SIG-M5 (cell line): ENCODE measurements at regions not wholly inside any gene's neighbourhood (a gene's known extent, or its start where the extent isn't known, plus 50 kb on each side); places are given as distances from the start of the nearest gene placed in this dataset.

Experiments
- DNase-seq: peaks from one replicate; lab custom pipeline; 2025; lab: John Stamatoyannopoulos, UW

- no peak for DNase-seq
These were observed 409.9 kb upstream of the SHH start for GRCh38 chr7:156222151-156222550.

GRCh38 chr7:156220701-156221100, 408.4 kb upstream of the SHH start:
- no peak for DNase-seq

DNA sequence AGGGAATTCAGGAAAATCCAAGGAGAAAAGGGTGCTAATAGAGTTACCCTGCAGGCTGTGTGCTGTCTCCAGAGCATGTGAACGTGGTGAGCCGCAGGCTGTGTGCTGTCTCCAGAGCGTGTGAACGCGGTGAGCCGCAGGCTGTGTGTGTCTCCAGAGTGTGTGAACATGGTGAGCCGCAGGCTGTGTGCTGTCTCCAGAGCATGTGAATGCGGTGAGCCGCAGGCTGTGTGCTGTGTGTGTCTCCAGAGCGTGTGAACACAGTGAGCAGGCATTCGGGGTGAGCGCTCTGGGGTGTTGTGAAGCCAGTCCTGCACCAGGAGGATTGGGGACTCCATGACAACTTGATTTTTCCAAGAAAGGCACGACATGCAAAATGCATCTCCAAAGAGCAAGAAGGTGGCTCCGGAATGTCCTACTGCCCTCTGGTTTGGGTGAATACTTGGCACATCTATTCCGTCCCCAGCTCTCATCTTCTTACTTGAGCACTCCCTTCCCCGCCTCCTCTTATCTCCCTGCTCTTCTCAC, 407.9 kb upstream of the SHH start:
- DNase-seq = no peak

DNA sequence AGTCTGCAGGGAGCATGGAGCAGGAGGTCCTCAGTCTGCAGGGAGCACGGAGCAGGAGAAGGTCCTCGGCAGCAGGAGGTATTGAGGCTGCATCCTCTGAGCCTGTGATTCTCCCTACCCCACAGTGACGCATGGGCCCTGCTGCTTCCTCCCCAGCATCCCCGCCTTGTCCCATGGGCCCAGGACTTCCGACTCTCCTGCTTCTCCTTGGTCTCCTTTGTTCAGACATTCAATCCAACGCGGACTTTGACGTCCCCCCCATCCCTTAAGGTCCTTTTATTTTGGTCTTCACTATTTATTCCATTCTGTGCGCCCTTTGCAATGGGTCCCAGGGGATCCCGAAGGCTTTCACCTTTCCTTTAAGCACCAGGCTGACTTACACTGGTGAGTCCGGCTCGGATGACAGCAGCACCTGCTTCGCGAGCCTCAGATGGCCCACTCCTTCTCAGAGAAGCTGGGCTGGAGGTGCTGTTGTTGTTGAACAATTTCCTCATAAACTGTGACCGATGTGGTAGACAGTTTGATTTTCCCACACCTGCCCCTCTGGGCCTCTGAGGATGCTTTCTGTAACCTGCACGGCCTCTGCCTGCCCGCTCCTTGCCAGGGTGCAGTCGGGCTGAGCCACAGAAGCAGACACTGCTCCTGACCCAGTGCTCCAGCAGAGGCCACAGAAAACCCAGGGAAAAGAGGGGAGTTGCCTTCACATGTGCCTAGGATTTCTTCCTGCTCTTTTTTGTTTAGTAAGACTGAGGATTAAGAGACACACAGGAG, 407.2 kb upstream of the SHH start:
- DNase-seq = no peak

- DNase-seq = no peak
These were observed 406.5 kb upstream of the SHH start for GRCh38 chr7:156218544-156219306.

DNA sequence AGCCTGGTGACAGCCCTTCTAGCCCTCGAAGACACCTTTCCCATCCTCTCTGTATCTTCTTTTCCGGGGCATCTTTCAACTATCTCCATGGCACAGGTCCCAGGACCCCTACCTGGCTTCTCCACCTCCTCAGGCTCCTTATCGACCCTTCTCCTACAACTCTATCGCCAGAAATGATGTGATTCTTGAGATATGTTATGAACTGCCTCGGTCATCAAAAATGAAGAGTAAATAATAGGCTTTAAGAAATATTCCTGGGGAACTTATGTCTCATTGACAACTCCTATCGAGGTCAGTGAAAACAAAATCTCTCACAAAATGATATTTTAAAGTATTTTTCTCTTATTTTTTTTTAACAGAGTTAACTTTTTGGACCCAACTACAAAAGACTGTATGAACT, 405.5 kb upstream of the SHH start:
- no peak for DNase-seq

DNA sequence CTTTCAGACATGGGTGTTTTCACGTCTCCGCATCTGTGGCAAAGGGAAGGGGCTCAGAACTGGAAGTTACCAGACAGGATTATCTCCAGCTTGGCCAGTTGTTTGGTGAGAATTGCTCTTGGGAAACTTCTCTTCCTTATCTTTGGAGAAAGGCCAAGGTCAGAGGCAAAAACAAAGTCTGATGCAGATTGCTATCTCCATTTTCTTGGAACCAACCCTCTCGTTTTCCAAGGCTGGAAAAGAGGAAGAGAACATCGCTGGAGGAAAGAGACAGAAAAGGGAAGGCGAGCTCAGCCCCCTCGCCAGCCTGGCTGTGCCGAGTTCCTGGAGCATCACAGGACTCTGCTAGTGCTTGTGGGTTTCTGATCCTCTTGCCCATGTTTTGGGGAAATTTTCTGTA, 396.8 kb upstream of the SHH start:
- no peak for DNase-seq

- no peak for DNase-seq
These were observed 395.0 kb upstream of the SHH start for GRCh38 chr7:156207306-156207705.

DNA sequence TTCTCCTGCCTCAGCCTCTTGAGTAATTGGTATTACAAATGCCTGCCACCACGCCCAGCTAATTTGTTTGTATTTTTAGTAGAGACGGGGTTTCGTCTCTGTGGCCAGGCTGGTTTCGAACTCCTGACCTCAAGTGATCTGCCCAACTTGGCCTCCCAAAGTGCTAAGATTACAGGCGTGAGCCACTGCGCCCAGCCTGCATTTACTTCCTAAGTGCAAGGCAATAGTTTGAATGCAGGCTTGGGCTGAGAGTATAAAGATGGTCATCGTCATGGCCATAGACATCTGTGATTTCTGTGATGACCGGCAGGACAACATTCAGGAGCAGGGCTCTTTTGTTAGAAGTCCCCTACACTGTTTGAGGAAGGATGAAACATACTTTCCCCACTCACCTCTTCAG, 393.9 kb upstream of the SHH start:
- no peak for DNase-seq

GRCh38 chr7:156204820-156205219, 392.6 kb upstream of the SHH start:
- no peak for DNase-seq

- no peak for DNase-seq
These were observed 391.7 kb upstream of the SHH start for GRCh38 chr7:156203923-156204322.

- no peak for DNase-seq
These were observed 386.0 kb upstream of the SHH start for GRCh38 chr7:156198277-156198676.

- DNase-seq = no peak
These were observed 384.4 kb upstream of the SHH start for GRCh38 chr7:156196649-156197048.

- no peak for DNase-seq
These were observed 383.0 kb upstream of the SHH start for GRCh38 chr7:156195276-156195675.

DNA sequence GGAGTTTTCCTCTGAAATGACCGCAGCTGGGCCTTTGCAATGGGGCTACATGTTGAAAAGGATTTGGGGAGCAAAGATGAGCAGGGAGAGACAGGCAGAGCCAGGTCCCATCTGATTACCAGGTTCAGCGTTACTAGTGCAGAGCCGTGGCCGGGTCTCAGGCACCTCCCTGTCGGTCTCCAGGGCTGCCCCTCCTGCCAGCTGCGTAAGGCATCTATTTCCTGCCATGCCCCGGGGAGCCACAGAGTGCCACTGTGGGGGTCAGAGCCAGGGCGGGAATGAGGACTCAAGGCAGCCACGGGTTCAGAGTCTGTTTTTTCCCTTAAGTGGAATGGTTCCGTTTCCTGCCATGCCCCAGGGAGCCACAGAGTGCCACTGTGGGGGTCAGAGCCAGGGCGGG, 382.6 kb upstream of the SHH start:
- no peak for DNase-seq

- DNase-seq = no peak
These were observed 380.7 kb upstream of the SHH start for GRCh38 chr7:156192921-156193320.

DNA sequence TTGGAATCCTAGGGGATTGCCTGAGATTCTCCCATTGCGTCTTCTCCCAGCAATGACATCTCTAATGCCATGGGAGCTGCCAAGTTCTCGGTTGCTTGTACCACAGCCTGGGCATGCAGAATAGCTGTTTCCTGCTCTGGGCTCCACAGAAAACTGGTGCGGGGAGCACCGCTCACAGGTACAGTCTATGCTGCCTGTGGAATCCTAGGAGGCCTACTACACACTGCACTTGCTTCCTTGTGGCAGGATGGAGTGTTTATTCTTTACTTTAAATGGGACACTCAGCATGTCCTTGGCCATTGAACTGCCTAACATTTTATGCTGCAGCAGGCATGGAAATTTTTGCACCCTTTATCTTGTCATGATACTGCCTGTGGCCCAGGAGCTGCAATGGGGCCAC, 378.8 kb upstream of the SHH start:
- DNase-seq = no peak

GRCh38 chr7:156185076-156185475, 372.8 kb upstream of the SHH start:
- DNase-seq = no peak

DNA sequence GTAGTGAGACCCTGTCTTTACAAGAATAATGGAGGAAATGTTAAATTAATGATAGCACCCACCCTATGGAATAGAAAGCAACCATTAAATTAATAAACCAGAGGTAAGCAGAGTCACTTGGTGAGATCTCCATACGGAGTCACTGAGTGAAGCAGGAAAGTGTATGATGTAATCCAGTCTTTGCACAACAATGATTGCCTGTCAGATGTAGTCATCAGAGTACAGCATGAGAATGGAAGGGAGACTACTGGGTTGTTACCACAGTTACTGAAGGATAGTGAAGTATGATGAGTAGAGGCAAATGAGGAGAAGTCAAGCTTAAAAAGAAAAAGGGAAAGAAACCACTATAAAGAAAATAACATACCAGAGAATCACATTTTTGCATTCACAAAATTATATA, 371.9 kb upstream of the SHH start:
- DNase-seq = no peak

DNA sequence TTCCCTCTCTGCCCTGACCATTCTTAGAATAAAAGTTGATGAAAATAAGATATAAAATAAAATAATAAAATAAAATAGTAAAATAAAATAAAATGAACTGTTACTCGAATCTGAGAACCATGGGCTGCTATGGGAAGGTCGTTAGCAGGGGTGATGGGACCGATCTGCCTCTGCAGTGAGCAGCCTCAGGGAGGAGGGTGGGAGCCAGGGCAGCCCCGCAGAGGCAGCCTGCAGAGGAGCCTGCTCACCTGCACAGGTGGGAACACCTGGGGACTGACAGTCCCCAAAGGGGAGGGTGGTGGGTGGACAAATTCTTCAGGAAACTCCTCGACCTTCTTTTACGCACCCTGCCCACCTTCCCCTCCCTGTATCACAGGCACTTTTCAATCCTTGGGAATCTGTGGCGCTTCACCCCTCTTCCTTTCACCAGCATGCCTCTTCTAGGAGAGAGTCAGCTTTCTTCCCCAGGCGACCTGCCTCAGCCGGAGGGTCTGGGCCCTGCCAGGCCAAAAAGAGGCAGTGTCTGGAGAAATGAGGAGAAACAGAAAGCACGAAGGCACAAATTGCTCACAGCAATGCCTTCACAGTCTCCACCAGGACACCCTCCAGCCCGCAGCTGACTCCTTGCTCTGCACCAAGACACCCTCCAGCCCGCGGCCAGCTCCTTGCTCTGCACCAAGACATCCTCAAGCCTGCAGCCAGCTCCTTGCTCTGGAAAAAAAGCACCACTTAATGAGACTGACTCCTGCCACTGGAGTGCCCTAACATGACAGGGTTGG, 368.4 kb upstream of the SHH start:
- DNase-seq = no peak

DNA sequence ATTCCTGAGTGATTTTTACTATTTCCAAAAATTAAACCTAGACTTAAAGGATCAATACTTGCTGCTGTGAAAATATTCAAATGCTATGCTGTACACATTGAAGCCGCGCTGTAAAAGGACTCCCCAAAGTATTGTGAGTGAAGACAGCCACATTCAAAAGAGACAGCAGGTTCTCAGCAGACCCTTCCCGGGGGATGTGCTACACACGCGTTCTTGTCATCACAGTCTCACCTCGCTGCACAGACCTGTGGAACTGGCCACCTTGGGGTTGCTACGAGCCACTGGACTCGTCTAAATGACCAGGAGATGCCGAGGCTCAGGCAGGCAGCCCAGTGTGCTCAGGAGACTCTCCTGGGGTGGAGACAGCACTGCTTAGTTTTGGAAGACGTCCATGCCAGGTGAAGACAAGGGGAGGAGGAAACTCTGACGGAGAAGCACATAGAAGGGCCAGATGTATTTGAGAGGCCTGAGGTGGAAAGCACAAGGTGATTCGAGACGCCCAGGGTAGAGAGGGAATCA, 367.7 kb upstream of the SHH start:
- no peak for DNase-seq

DNA sequence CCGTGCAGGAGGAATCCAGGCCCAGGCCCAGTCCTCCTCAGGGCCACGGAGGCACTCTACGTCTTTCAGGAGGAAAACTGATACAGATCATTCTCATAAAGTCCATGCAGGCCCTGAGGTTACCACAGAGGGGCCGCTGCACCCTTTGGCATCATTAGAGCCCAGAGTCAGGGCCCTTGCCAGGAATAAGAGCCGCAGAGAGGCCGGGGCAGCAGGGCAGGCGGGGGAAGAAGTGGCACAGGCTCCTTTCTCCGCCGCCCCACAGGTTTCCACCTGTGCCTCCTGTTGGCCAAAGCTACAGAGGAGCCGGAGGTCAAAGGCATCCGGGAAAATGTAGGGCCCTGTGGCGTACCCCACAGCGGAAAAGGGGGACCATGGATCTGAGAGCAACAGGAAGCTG, 366.6 kb upstream of the SHH start:
- no peak for DNase-seq
